ENCODE measurements at regions not wholly inside any gene's neighbourhood (a gene's known extent, or its start where the extent isn't known, plus 50 kb on each side); places are given as distances from the start of the nearest gene placed in this dataset.

DNA sequence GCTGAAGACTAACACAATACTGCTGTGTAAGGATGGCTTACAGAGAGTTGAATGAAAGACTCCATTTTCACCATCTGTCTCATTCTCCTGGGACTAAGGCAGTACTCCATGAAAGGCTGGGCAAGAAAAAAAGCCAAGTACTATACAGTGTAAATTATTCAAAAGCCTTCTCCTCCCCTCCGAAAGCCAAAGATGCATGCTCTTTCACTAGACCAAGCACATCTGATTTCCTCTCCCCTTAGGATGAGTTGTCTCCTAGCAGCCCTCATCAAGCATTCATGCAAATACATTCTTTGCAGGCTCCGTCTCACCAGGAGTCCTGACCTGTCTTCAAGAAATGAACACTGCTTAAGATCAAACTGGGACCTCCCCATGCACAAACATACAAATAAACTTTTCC, 133.5 kb upstream of the THBS1 start:
- Histone ChIP-seq H4K20me1 (ENCODE audit: insufficient read depth) (no peaks in the 10 kb centered on the region), H3K27me3 (ENCODE audit: insufficient read depth, low read depth, low read length) (no peaks in the 10 kb centered on the region), H3K36me3 (ENCODE audit: insufficient read depth, low read length) (no peaks in the 10 kb centered on the region), H3F3A (ENCODE audit: insufficient read depth, low read length, poor library complexity, severe bottlenecking) (no peaks in the 10 kb centered on the region), H2AFZ (ENCODE audit: low read depth, low read length) (no peak overlapping the region), H3K9me3 (ENCODE audit: low read length) (no peaks in the 10 kb centered on the region), H3K27ac (ENCODE audit: low read length) (no peak overlapping the region), H3K79me2 (replicated peaks; ENCODE audit: insufficient read depth, low read length) (no peaks in the 10 kb centered on the region), H3K4me2 (ENCODE audit: low read length) (no peak overlapping the region), H3K4me3 (ENCODE audit: low read length) (no peak overlapping the region), H3K9me2 (ENCODE audit: insufficient read depth, low read length) (no peaks in the 10 kb centered on the region), H3K9ac (ENCODE audit: low read length) (no peak overlapping the region)
- TF ChIP-seq RAD21 (conservative IDR thresholded peaks at IDR 0.05) (no peak), TAF1 (IDR thresholded peaks at IDR 0.05; ENCODE audit: low read depth) (no peak), POLR2AphosphoS5 (IDR thresholded peaks at IDR 0.05) (no peak), EP300 (conservative IDR thresholded peaks at IDR 0.05; ENCODE audit: poor library complexity, severe bottlenecking) (no peak), MXI1 (conservative IDR thresholded peaks at IDR 0.05; ENCODE audit: poor library complexity, severe bottlenecking) (no peak)
- TF ChIP-seq, protein P1, sequence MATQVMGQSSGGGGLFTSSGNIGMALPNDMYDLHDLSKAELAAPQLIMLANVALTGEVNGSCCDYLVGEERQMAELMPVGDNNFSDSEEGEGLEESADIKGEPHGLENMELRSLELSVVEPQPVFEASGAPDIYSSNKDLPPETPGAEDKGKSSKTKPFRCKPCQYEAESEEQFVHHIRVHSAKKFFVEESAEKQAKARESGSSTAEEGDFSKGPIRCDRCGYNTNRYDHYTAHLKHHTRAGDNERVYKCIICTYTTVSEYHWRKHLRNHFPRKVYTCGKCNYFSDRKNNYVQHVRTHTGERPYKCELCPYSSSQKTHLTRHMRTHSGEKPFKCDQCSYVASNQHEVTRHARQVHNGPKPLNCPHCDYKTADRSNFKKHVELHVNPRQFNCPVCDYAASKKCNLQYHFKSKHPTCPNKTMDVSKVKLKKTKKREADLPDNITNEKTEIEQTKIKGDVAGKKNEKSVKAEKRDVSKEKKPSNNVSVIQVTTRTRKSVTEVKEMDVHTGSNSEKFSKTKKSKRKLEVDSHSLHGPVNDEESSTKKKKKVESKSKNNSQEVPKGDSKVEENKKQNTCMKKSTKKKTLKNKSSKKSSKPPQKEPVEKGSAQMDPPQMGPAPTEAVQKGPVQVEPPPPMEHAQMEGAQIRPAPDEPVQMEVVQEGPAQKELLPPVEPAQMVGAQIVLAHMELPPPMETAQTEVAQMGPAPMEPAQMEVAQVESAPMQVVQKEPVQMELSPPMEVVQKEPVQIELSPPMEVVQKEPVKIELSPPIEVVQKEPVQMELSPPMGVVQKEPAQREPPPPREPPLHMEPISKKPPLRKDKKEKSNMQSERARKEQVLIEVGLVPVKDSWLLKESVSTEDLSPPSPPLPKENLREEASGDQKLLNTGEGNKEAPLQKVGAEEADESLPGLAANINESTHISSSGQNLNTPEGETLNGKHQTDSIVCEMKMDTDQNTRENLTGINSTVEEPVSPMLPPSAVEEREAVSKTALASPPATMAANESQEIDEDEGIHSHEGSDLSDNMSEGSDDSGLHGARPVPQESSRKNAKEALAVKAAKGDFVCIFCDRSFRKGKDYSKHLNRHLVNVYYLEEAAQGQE (IDR thresholded peaks at IDR 0.05; ENCODE audit: borderline replicate concordance): no peak
- TF ChIP-seq, protein P2, sequence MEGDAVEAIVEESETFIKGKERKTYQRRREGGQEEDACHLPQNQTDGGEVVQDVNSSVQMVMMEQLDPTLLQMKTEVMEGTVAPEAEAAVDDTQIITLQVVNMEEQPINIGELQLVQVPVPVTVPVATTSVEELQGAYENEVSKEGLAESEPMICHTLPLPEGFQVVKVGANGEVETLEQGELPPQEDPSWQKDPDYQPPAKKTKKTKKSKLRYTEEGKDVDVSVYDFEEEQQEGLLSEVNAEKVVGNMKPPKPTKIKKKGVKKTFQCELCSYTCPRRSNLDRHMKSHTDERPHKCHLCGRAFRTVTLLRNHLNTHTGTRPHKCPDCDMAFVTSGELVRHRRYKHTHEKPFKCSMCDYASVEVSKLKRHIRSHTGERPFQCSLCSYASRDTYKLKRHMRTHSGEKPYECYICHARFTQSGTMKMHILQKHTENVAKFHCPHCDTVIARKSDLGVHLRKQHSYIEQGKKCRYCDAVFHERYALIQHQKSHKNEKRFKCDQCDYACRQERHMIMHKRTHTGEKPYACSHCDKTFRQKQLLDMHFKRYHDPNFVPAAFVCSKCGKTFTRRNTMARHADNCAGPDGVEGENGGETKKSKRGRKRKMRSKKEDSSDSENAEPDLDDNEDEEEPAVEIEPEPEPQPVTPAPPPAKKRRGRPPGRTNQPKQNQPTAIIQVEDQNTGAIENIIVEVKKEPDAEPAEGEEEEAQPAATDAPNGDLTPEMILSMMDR (IDR thresholded peaks at IDR 0.05; ENCODE audit: poor library complexity, severe bottlenecking): no peak

DNA sequence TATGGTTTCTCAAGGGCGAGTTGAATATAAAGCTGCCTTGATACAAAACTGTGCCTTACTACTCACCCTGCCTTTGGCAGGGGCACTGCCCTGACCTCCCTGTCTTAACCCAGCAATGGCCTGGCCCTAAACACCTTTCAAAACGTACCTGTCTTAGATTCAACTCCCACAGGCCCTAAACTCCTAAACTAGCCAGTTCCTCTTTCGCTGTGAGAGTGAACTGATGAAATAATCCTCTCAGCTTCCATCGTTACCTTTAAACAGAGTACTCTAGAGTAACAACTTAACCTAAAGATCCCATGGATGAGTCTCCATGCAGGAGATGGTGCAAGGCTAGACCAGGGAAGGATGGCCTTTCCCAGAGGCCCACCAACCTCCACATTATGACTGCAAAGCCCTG, 133.0 kb upstream of the THBS1 start:
- H3K9me3 ChIP-seq (ENCODE audit: low read length): no peaks in the 10 kb centered on the region
- no peaks in the 10 kb centered on the region for H4K20me1 ChIP-seq (ENCODE audit: insufficient read depth)
- H3K9ac ChIP-seq (ENCODE audit: low read length): no peak overlapping the region
- H3K9me2 ChIP-seq (ENCODE audit: insufficient read depth, low read length): no peaks in the 10 kb centered on the region
- no peaks in the 10 kb centered on the region for H3K36me3 ChIP-seq (ENCODE audit: insufficient read depth, low read length)
- no peak overlapping the region for H2AFZ ChIP-seq (ENCODE audit: low read depth, low read length)
- H3K27me3 ChIP-seq (ENCODE audit: insufficient read depth, low read depth, low read length): no peaks in the 10 kb centered on the region
- H3K79me2 ChIP-seq (replicated peaks; ENCODE audit: insufficient read depth, low read length): no peaks in the 10 kb centered on the region
- H3K4me2 ChIP-seq (ENCODE audit: low read length): no peak overlapping the region
- H3K27ac ChIP-seq (ENCODE audit: low read length): no peak overlapping the region
- TF ChIP-seq TAF1 (IDR thresholded peaks at IDR 0.05; ENCODE audit: low read depth) (no peak), EP300 (conservative IDR thresholded peaks at IDR 0.05; ENCODE audit: poor library complexity, severe bottlenecking) (no peak), MXI1 (conservative IDR thresholded peaks at IDR 0.05; ENCODE audit: poor library complexity, severe bottlenecking) (no peak), EZH2 (IDR thresholded peaks at IDR 0.05; ENCODE audit: borderline replicate concordance, insufficient read depth, low read length, poor library complexity, severe bottlenecking) (no peak), RAD21 (conservative IDR thresholded peaks at IDR 0.05) (no peak), SMC3 (conservative IDR thresholded peaks at IDR 0.05; ENCODE audit: poor library complexity) (no peak), POLR2AphosphoS5 (IDR thresholded peaks at IDR 0.05) (no peak)
- TF ChIP-seq, protein P2 (IDR thresholded peaks at IDR 0.05; ENCODE audit: poor library complexity, severe bottlenecking): no peak
- TF ChIP-seq, protein P1 (IDR thresholded peaks at IDR 0.05; ENCODE audit: borderline replicate concordance): no peak
- H3F3A ChIP-seq (ENCODE audit: insufficient read depth, low read length, poor library complexity, severe bottlenecking): no peaks in the 10 kb centered on the region
- no peak overlapping the region for H3K4me3 ChIP-seq (ENCODE audit: low read length)
